K562 (cell line): ENCODE measurements at regions not wholly inside any gene's neighbourhood (a gene's known extent, or its start where the extent isn't known, plus 50 kb on each side); places are given as distances from the start of the nearest gene placed in this dataset.

Experiments
- ATF1 ChIP-seq, 2 experiments: fragments of 450-650 bp in 1 of 2; IDR thresholded peaks; 2 replicates each; pipeline ENCODE4 v1.6.1; 2016; ENCODE audit warnings: missing compliant biosample characterization in 1 of 2, missing genetic modification characterization in 1 of 2
- EP300 ChIP-seq: IDR thresholded peaks from 2 replicates; pipeline ENCODE4 v1.6.1; 2012; ENCODE audit warnings: low read length, improper control_type of control experiment
- KLF10 ChIP-seq: fragments of 250-450 bp; sonication (Bioruptor Pico); IDR thresholded peaks from 2 replicates; pipeline ENCODE4 v1.6.1; 2021; ENCODE audit warnings: matching md5 sums
- NR1H2 ChIP-seq: sonication (generic); formaldehyde crosslinking; IDR thresholded peaks from 2 replicates; pipeline ENCODE4 v1.4.0; 2020; ENCODE audit warnings: mild to moderate bottlenecking, missing genetic modification reagents
- NR3C1 ChIP-seq: sonication (generic); formaldehyde crosslinking; IDR thresholded peaks from 2 replicates; pipeline ENCODE4 v1.8.1; 2022; ENCODE audit warnings: missing genetic modification reagents
- PML ChIP-seq: IDR thresholded peaks from 2 replicates; pipeline ENCODE4 v1.6.1; 2012; ENCODE audit warnings: low read length, inconsistent platforms
- POLR2A ChIP-seq: fragments of 450-650 bp; conservative IDR thresholded peaks from 2 replicates; pipeline ENCODE4 v1.6.1; 2016
- PTBP1 ChIP-seq: fragments of 200-400 bp; formaldehyde crosslinking; IDR thresholded peaks from 2 replicates; pipeline ENCODE4 v1.6.1; 2017; ENCODE audit warnings: low read depth, low read length
- RFX5 ChIP-seq: IDR thresholded peaks from 2 replicates; pipeline ENCODE4 v1.6.1; 2011; ENCODE audit warnings: low read depth, mild to moderate bottlenecking, improper control_type of control experiment, low read length
- ZNF224 ChIP-seq: sonication (generic); formaldehyde crosslinking; IDR thresholded peaks from 2 replicates; pipeline ENCODE4 v1.8.0; 2022; ENCODE audit warnings: mild to moderate bottlenecking, missing genetic modification reagents
- TF ChIP-seq, protein P1 (sequence below): sonication (generic); formaldehyde crosslinking; IDR thresholded peaks from 2 replicates; pipeline ENCODE4 v1.8.0; 2023; ENCODE audit warnings: mild to moderate bottlenecking, missing genetic modification reagents
- TF ChIP-seq, protein P2 (sequence below): fragments of 250-450 bp; sonication (Bioruptor Pico); IDR thresholded peaks from 2 replicates; pipeline ENCODE4 v1.4.0; 2020; ENCODE audit warnings: mild to moderate bottlenecking, moderate library complexity
- TF ChIP-seq, protein P3 (sequence below), 3 experiments: IDR thresholded peaks in 2 of 3; conservative IDR thresholded peaks in 1 of 3; 2 replicates each; pipeline ENCODE4 v1.5.1; 2011 to 2012; ENCODE audit warnings: low read length in 3 of 3, mild to moderate bottlenecking in 3 of 3, control low read depth in 2 of 3, improper control_type of control experiment in 1 of 3, inconsistent platforms in 1 of 3, low read depth in 1 of 3, mixed read lengths in 1 of 3, moderate library complexity in 1 of 3; ENCODE audit not compliant: insufficient read depth in 2 of 3
- TF ChIP-seq, protein P4 (sequence below): sonication (generic); formaldehyde crosslinking; IDR thresholded peaks from 2 replicates; pipeline ENCODE4 v1.8.1; 2023; ENCODE audit warnings: mild to moderate bottlenecking, missing genetic modification reagents

DNA sequence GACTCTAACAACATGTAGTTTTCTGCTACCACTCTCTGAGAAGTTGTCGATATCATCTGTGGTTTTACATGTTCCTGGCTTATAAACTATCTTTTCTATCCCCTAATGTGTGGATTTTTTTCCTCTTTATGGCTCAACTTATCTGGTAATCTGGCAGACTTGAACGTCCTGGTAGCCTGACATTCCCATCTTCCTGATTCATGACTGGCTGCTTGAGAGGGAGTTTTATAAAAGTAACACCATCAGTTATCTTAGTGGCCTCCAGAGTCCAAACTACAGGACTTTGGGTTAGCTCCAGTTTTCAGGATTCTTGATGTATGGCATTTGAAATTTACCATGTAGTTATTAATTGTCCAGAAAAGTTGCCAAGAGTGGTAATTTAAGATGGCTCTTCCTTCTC, 174.0 kb upstream of the GULP1 start:
- no peak for TF ChIP-seq EP300
- TF ChIP-seq PML, result no peak
- TF ChIP-seq, protein P1, sequence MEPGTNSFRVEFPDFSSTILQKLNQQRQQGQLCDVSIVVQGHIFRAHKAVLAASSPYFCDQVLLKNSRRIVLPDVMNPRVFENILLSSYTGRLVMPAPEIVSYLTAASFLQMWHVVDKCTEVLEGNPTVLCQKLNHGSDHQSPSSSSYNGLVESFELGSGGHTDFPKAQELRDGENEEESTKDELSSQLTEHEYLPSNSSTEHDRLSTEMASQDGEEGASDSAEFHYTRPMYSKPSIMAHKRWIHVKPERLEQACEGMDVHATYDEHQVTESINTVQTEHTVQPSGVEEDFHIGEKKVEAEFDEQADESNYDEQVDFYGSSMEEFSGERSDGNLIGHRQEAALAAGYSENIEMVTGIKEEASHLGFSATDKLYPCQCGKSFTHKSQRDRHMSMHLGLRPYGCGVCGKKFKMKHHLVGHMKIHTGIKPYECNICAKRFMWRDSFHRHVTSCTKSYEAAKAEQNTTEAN, result no peak
- no peak for TF ChIP-seq ZNF224 (CRISPR knock-in tag)
- TF ChIP-seq POLR2A, result no peak
- TF ChIP-seq, protein P2, sequence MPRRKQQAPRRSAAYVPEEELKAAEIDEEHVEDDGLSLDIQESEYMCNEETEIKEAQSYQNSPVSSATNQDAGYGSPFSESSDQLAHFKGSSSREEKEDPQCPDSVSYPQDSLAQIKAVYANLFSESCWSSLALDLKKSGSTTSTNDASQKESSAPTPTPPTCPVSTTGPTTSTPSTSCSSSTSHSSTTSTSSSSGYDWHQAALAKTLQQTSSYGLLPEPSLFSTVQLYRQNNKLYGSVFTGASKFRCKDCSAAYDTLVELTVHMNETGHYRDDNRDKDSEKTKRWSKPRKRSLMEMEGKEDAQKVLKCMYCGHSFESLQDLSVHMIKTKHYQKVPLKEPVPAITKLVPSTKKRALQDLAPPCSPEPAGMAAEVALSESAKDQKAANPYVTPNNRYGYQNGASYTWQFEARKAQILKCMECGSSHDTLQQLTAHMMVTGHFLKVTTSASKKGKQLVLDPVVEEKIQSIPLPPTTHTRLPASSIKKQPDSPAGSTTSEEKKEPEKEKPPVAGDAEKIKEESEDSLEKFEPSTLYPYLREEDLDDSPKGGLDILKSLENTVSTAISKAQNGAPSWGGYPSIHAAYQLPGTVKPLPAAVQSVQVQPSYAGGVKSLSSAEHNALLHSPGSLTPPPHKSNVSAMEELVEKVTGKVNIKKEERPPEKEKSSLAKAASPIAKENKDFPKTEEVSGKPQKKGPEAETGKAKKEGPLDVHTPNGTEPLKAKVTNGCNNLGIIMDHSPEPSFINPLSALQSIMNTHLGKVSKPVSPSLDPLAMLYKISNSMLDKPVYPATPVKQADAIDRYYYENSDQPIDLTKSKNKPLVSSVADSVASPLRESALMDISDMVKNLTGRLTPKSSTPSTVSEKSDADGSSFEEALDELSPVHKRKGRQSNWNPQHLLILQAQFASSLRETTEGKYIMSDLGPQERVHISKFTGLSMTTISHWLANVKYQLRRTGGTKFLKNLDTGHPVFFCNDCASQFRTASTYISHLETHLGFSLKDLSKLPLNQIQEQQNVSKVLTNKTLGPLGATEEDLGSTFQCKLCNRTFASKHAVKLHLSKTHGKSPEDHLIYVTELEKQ (CRISPR knock-in tag), result no peak
- TF ChIP-seq PTBP1, result no peak
- no peak for TF ChIP-seq ATF1 (CRISPR knock-in tag; IDR thresholded peaks at IDR 0.05)
- TF ChIP-seq ATF1 (tag; IDR thresholded peaks at IDR 0.05), result no peak
- TF ChIP-seq NR3C1 (CRISPR knock-in tag), result no peak
- TF ChIP-seq NR1H2, result no peak
- TF ChIP-seq, protein P3, sequence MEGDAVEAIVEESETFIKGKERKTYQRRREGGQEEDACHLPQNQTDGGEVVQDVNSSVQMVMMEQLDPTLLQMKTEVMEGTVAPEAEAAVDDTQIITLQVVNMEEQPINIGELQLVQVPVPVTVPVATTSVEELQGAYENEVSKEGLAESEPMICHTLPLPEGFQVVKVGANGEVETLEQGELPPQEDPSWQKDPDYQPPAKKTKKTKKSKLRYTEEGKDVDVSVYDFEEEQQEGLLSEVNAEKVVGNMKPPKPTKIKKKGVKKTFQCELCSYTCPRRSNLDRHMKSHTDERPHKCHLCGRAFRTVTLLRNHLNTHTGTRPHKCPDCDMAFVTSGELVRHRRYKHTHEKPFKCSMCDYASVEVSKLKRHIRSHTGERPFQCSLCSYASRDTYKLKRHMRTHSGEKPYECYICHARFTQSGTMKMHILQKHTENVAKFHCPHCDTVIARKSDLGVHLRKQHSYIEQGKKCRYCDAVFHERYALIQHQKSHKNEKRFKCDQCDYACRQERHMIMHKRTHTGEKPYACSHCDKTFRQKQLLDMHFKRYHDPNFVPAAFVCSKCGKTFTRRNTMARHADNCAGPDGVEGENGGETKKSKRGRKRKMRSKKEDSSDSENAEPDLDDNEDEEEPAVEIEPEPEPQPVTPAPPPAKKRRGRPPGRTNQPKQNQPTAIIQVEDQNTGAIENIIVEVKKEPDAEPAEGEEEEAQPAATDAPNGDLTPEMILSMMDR (IDR thresholded peaks at IDR 0.05 in 2 of 3, conservative IDR thresholded peaks at IDR 0.05 in 1 of 3; ENCODE audit: insufficient read depth in 2 of 3, low read depth in 1 of 3, low read length in 3 of 3), result no peak
- TF ChIP-seq RFX5, result no peak
- no peak for TF ChIP-seq KLF10 (CRISPR knock-in tag)
- TF ChIP-seq, protein P4, sequence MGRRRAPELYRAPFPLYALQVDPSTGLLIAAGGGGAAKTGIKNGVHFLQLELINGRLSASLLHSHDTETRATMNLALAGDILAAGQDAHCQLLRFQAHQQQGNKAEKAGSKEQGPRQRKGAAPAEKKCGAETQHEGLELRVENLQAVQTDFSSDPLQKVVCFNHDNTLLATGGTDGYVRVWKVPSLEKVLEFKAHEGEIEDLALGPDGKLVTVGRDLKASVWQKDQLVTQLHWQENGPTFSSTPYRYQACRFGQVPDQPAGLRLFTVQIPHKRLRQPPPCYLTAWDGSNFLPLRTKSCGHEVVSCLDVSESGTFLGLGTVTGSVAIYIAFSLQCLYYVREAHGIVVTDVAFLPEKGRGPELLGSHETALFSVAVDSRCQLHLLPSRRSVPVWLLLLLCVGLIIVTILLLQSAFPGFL, result no peak
